Osteoblast (primary cell): ENCODE measurements at regions not wholly inside any gene's neighbourhood (a gene's known extent, or its start where the extent isn't known, plus 50 kb on each side); places are given as distances from the start of the nearest gene placed in this dataset.

Source experiments
- DNase-seq: peaks from one replicate; pipeline ENCODE4 v3.0.0; 2011; ENCODE audit warnings: low spot score, mixed read lengths; ENCODE audit not compliant: insufficient read length; ENCODE audit errors: missing footprints
- H2AFZ ChIP-seq: 2 replicates; pipeline ENCODE4 v1.6.0; 2011; ENCODE audit warnings: mild to moderate bottlenecking, low read length
- H3K27ac ChIP-seq: 2 replicates; pipeline ENCODE4 v1.5.1; 2011; ENCODE audit warnings: mild to moderate bottlenecking, low read depth, low read length, moderate library complexity
- H3K27me3 ChIP-seq: 2 replicates; pipeline ENCODE4 v1.6.0; 2012; ENCODE audit warnings: mild to moderate bottlenecking, control low read depth, inconsistent platforms, low read length, moderate library complexity; ENCODE audit not compliant: insufficient read depth
- H3K36me3 ChIP-seq: 2 replicates; pipeline ENCODE4 v1.5.1; 2011; ENCODE audit warnings: mild to moderate bottlenecking, low read length, control low read depth, moderate library complexity; ENCODE audit not compliant: insufficient read depth
- H3K4me1 ChIP-seq: 2 replicates; pipeline ENCODE4 v1.5.1; 2011; ENCODE audit warnings: mild to moderate bottlenecking, low read length, control low read depth, moderate library complexity; ENCODE audit not compliant: insufficient read depth
- H3K4me2 ChIP-seq: 2 replicates; pipeline ENCODE4 v1.6.0; 2011; ENCODE audit warnings: mild to moderate bottlenecking, low read length; ENCODE audit not compliant: insufficient read depth
- H3K4me3 ChIP-seq: fragments of 200-600 bp; sonication (generic); 3 replicates; pipeline ENCODE4 v1.5.1; 2012; ENCODE audit warnings: mild to moderate bottlenecking, low read length, inconsistent platforms; ENCODE audit not compliant: insufficient read depth
- H3K79me2 ChIP-seq: 2 replicates; pipeline ENCODE4 v1.6.0; 2012; ENCODE audit warnings: mild to moderate bottlenecking, low read length, control low read depth, inconsistent platforms; ENCODE audit not compliant: insufficient read depth
- H3K9me3 ChIP-seq: 2 replicates; pipeline ENCODE4 v1.5.1; 2011; ENCODE audit warnings: low read depth, low read length, control low read depth
- H4K20me1 ChIP-seq: 2 replicates; pipeline ENCODE4 v1.6.0; 2012; ENCODE audit warnings: mild to moderate bottlenecking, low read length, control low read depth; ENCODE audit not compliant: insufficient read depth
- CTCF ChIP-seq: IDR thresholded peaks from 2 replicates; pipeline ENCODE4 v1.5.1; 2011; ENCODE audit warnings: mild to moderate bottlenecking, low read depth, low read length, moderate library complexity; ENCODE audit errors: extremely low read depth

DNA sequence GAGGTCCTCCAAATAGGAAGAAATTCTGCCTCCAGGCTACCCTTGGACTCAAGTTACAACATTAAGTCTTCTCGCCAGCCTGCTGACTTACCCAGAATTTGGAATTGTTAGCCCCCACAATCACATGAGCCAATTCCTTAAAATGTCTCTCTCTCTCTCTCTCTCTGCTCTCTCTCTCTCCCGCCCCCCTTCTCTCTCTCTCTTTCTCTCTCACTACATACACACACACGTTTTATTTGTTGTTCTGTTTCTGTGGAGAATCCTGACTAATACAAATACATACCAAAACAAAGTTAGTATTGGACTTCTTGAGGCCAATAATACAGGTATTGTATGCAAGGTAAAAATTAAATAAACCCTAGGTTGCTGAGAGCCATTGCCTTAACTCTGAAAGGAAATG, 72.1 kb downstream of the TNFSF18 start:
- Histone ChIP-seq H3K4me1 (peaks cover 19% of the 10 kb centered on the region), H3K4me3 (no peak overlapping the region), H3K27me3 (no peaks in the 10 kb centered on the region), H4K20me1 (no peaks in the 10 kb centered on the region), H3K27ac (no peak overlapping the region), H3K9me3 (no peaks in the 10 kb centered on the region), H3K79me2 (no peaks in the 10 kb centered on the region), H3K36me3 (no peaks in the 10 kb centered on the region), H3K4me2 (no peak overlapping the region), H2AFZ (no peak overlapping the region)
- no peak for DNase-seq
- TF ChIP-seq CTCF: no peak

DNA sequence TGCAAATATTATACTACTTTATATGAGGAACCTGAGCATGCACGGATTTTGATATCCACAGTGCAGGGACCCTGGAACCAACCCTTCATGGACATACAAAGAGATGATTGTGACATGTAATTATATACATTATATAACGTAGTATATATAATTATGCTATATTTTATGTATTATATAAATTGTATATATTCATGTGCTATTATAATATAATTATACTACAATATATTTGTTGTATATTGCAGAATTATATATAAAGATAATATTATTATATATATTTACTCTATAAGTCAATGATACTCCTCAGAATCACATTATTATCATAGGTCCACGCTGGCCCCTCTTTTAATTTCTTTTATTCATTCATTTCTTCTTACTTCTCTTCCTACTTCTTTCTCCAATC, 70.9 kb downstream of the TNFSF18 start:
- Histone ChIP-seq H4K20me1 (no peaks in the 10 kb centered on the region), H3K27ac (no peak overlapping the region)
- no peak for DNase-seq

GRCh38 chr1:172980456-172980855, 70.3 kb downstream of the TNFSF18 start:
- no peak overlapping the region for H2AFZ ChIP-seq
- no peak overlapping the region for H3K27ac ChIP-seq
- no peaks in the 10 kb centered on the region for H3K9me3 ChIP-seq
- no peaks in the 10 kb centered on the region for H3K79me2 ChIP-seq
- no peak overlapping the region for H3K4me3 ChIP-seq
- no peaks in the 10 kb centered on the region for H4K20me1 ChIP-seq
- TF ChIP-seq CTCF: no peak
- H3K4me1 ChIP-seq: peaks cover 19% of the 10 kb centered on the region
- no peaks in the 10 kb centered on the region for H3K36me3 ChIP-seq
- H3K4me2 ChIP-seq: no peak overlapping the region
- peak; percentile 82 for DNase-seq
- H3K27me3 ChIP-seq: no peaks in the 10 kb centered on the region

More for the DNA sequence above, 70.9 kb downstream of the TNFSF18 start:
- Histone ChIP-seq H3K4me1 (peaks cover 19% of the 10 kb centered on the region), H3K9me3 (no peaks in the 10 kb centered on the region), H3K36me3 (no peaks in the 10 kb centered on the region), H3K27me3 (no peaks in the 10 kb centered on the region), H3K79me2 (no peaks in the 10 kb centered on the region), H2AFZ (no peak overlapping the region), H3K4me3 (no peak overlapping the region), H3K4me2 (no peak overlapping the region)
- TF ChIP-seq CTCF: no peak

DNA sequence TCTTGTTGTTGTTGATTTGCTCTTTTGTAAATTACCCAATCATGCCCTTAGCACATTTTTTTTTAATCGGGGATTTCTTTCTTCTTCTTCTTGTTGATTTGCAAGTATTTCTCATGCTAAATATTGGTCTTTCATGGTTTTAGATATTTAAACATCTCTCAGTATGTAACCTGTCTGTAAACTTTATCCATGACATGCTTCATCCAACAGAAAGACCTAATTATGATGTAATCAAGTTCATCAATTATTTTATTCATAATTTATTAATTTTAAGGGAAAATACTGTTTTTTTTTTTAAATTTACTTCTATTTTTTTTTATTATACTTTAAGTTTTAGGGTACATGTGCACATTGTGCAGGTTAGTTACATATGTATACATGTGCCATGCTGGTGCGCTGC, 69.8 kb downstream of the TNFSF18 start:
- no peaks in the 10 kb centered on the region for H3K9me3 ChIP-seq
- no peak overlapping the region for H3K4me3 ChIP-seq
- H3K27me3 ChIP-seq: no peaks in the 10 kb centered on the region
- no peak overlapping the region for H2AFZ ChIP-seq
- no peaks in the 10 kb centered on the region for H4K20me1 ChIP-seq
- H3K4me2 ChIP-seq: no peak overlapping the region
- H3K4me1 ChIP-seq: peaks cover 15% of the 10 kb centered on the region
- no peak overlapping the region for H3K27ac ChIP-seq
- TF ChIP-seq CTCF: no peak
- H3K36me3 ChIP-seq: no peaks in the 10 kb centered on the region
- no peaks in the 10 kb centered on the region for H3K79me2 ChIP-seq
- no peak for DNase-seq
